Lower leg skin (tissue), 3 donors: ENCODE measurements at regions not wholly inside any gene's neighbourhood (a gene's known extent, or its start where the extent isn't known, plus 50 kb on each side); places are given as distances from the start of the nearest gene placed in this dataset.

ENCODE experiments used
- POLR2A ChIP-seq, 2 donors: fragments of 450-650 bp; IDR thresholded peaks; one replicate each; pipeline ENCODE4 v1.6.1; 2016 to 2017; ENCODE audit warnings: antibody characterized with exemption in 2 of 2, mild to moderate bottlenecking in 1 of 2, moderate library complexity in 1 of 2
- TF ChIP-seq, protein P1 (sequence below), 3 donors: fragments of 450-650 bp; IDR thresholded peaks; one replicate each; pipeline ENCODE4 v1.5.1; 2016; ENCODE audit warnings: antibody characterized with exemption in 3 of 3, mild to moderate bottlenecking in 3 of 3, moderate library complexity in 2 of 3

GRCh38 chr4:83208371-83209365 lies 75.9 kb downstream of the COQ2 start:
- TF ChIP-seq, protein P1, sequence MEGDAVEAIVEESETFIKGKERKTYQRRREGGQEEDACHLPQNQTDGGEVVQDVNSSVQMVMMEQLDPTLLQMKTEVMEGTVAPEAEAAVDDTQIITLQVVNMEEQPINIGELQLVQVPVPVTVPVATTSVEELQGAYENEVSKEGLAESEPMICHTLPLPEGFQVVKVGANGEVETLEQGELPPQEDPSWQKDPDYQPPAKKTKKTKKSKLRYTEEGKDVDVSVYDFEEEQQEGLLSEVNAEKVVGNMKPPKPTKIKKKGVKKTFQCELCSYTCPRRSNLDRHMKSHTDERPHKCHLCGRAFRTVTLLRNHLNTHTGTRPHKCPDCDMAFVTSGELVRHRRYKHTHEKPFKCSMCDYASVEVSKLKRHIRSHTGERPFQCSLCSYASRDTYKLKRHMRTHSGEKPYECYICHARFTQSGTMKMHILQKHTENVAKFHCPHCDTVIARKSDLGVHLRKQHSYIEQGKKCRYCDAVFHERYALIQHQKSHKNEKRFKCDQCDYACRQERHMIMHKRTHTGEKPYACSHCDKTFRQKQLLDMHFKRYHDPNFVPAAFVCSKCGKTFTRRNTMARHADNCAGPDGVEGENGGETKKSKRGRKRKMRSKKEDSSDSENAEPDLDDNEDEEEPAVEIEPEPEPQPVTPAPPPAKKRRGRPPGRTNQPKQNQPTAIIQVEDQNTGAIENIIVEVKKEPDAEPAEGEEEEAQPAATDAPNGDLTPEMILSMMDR (IDR thresholded peaks at IDR 0.05): no peak
- TF ChIP-seq POLR2A (IDR thresholded peaks at IDR 0.05): no peak
